ENCODE measurements at regions not wholly inside any gene's neighbourhood (a gene's known extent, or its start where the extent isn't known, plus 50 kb on each side); places are given as distances from the start of the nearest gene placed in this dataset.
"Not testable (repeated sequence)": the region's sequence is repeated elsewhere in the genome, so short reads cannot be mapped to it uniquely, and the experiment has no call there.

DNA sequence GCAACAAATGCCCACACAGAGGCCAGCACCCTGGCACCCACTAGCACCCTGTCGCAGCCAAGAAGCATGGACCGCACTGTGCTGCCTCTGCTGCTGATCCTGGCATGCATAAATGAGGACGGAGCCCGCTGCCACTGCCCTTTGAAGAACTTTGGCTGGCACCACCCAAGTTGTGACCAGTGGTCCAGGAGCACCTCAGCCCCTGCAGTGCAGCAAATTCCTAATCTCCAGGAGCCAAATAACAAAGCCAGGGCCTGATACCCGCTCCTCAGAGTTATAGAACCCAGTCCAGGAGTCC, 807.2 kb downstream of the GLUD2 start:
- no peak for DNase-seq (ENCODE audit: low read depth in 2 of 2)

DNA sequence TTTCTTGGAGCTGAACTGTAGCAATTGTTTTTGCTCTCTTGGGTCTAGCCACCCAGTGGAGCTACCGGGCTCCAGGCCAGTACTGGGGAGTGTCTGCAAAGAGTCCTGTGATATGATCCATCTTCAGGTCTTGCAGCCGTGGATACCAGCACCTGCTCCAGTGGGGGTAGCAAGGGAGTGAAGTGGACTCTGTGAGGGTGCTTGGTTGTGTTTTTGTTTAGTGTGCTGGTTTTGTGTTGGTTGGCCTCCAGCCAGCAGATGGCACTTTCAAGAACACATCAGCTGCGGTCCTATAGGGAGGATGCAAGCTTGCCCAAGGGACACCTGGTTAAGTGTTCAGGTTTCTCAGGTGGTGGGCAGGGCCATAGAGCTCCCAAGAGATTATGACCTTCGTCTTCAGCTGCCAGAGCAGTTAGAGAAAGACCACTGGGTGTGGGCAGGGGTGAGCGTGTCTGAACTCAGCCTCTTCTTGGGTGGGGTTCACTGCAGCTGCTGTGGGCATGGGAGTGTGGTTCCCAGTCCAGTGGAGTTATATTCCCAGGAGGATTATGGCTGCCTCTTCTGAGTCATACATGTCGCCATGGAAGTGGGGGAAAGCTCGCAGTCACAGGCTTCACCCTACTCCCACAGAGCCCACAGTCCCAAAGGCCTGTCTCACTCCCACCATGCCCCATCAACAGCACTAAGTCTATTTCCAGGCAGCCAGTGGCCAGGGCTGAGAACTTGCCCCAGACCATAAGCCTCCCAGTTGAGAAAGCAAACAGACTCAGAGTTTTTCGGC, 811.6 kb downstream of the GLUD2 start:
- DNase-seq (ENCODE audit: low read depth in 2 of 2), result no peak

DNA sequence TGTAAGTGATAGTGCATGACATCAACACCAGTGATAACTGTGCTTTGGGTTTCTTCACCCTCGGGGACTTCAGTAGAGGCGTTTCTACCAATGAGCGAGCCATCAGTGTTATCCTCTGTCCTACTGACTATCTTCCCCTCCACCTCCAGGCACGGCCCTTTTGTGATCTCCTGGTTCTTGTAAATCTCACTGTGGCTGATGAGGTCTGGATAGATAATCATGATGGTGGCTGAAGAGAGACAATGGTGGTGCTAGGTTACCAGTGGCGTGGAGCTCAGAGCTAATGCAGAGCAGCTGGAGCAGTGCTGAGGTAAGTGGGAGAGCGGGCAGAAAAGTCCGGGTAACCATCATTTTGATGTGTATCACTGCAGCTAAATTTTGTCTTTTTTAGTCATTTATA, 816.6 kb downstream of the GLUD2 start:
- no peak for DNase-seq (ENCODE audit: low read depth in 2 of 2)

DNA sequence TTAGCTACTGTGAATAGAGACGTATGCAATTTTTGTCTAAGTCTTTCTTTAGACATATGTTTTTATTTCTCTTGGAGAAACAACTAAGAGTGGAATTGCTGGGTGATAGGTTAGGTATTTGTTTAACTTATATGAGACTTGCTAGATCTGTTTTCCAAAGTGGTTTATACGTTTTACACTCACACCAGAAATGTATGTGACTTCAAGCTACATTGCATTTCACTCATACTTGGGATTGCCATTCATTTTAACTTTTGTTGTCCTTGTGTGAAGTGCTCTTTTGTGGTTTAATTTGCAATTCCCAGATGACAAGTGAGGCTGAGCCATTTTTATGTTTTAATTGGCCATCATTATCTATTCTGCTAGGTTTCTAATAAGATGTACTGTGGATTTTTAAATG, 817.2 kb downstream of the GLUD2 start:
- DNase-seq (ENCODE audit: low read depth in 2 of 2), result no peak

DNA sequence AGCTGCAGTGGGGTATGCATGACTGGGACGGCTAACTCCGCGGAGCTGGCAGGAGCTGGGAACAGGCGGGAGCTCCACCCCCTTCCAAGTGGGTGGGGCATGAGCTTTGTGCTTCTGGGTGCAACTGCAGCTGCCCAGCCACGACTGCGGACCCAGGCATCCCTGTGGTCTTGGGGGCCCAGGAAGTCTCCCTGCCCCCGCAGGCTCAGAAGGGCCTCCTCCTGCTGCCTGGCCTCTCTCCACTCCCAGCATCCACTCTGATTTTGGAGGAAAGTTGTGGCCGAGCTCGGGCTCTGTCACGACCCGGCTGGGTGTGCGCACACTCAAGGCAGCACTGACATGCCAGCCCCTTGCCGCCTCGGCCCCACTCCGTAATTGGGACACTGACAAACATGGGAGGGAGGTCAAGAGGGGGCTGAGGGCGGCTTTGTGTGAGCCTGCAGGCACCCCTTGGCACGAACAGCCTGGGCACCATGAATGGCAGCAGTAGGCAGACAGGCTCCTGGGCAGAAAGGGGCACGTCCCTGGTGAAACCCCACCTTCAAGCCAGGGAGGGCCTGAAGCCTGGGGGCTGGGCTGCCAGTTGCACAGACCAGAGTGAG, 822.6 kb downstream of the GLUD2 start:
- no peak for DNase-seq (ENCODE audit: low read depth in 2 of 2)

DNA sequence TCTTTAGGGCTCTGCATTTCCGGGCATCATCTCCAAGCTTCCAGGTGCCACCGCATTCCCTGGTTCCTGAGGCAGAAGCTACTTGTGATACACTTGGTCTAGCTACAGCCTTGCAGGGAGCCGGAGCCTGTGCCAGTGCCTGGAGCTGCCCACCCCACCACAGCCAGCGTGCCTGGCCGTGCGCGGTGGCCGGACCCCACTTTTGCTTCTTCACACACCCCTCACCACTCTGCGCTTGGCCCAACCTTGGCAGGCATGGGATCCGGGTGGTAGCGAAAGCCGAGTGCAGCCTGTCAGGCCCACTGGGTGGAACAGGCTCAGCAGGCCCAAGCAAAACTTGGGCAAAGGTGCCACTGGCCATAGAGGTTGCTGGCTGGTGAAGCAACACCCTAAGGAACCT, 823.7 kb downstream of the GLUD2 start:
- DNase-seq (ENCODE audit: low read depth in 2 of 2), result no peak

DNA sequence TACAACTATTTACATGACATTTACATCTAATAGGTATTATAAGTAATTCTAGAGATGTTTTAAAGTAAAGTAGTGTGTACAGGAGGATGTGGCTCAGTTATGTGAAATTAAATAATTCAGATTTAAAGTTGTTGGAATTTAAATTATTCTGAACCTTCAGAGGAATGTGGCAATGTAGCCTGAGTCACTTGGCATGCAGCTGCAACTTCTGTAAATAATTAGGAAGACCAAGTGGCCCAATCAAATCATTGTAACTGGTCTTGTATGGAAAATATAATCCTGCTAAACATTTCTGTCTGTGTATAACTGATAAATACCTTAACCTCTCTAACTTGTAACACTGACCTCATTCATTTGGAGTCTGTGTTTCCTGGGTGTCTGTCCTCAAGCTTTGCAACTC, 828.9 kb downstream of the GLUD2 start:
- DNase-seq (ENCODE audit: low read depth in 2 of 2), result no peak

DNA sequence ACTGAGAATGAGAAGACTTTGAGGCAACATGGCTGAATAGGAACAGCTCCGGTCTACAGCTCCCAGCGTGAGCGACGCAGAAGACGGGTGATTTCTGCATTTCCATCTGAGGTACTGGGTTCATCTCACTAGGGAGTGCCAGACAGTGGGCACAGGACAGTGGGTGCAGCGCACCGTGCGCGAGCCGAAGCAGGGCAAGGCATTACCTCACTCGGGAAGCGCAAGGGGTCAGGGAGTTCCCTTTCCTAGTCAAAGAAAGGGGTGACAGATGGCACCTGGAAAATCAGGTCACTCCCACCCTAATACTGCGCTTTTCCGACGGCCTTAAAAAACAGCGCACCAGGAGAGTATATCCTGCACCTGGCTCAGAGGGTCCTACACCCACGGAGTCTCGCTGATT, 829.9 kb downstream of the GLUD2 start:
- DNase-seq (ENCODE audit: low read depth in 2 of 2), result not testable (repeated sequence)

DNA sequence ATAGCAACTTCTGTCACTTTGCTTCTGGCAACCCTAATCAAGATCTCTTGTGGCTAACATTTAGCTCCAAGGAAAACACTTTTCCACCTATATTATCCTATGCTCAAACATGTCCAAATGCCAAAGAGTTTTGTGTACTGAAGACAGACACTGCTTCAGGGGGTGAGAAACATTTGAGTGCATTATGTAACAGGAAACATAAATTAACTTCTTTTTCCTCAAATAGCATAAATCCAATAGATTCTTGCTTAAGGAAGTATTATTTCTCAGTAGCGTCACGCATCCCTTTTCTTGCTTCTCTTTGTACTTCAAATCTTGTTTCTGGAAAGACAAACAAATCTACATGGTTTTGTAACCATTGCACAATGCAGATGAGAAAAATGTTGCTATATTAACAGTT, 839.1 kb downstream of the GLUD2 start:
- no peak for DNase-seq (ENCODE audit: low read depth in 2 of 2)

DNA sequence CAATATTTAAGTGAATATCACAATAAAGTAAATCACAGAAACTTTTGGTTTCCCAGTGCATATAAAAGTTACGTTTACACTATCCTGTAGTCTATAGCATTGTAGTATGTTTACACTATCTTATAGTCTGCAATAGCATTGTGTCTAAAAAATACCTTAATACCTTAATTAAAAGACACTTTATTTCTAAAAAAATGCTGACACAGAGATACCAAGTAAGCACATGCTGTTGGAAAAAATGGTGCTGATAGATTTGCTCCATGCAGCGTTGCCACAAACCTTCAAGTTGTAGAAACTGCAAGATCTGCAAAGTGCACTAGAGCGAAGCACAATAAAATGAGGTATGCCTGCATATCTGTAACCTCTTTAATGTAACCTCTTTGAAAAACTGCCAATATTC, 847.3 kb downstream of the GLUD2 start:
- DNase-seq (ENCODE audit: low read depth in 2 of 2), result no peak

DNA sequence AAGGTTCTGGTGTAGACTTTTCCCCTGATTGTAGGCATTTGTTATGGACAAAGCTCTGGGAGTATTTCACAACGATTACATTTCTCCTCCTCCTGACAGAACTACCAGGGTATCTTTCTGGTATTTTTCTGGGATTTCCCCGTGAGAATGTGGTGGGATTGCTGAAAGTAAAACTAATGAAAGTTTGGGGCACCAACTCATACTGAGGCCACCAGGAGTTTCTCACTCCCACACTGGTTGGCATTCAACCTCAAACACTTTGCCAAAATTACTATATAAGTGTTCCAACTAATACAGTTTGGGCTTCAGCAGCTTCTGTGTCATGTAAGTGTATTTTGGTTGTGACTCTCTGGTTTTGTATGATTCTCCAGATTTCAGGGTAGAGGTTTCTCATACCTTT, 855.1 kb downstream of the GLUD2 start:
- no peak for DNase-seq (ENCODE audit: low read depth in 2 of 2)

DNA sequence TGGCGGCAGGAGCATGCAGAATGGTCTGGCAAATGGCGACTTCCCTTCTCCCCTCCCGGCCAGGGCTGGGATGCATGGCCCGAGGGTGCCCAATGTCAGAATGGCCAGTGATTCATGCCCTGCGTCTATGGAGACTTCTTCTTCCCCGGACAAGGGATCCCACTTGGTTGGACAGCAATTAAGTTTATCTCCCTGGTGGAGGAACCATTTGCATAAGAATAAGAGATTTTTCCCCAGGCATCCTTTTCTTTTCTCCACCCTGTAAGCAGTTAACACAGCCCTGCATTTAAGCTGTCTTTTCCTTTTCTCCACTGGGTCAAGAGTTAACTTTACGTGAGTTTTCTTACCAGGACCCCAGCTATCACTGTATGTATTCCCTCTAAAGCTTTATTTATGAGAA, 856.6 kb downstream of the GLUD2 start:
- no peak for DNase-seq (ENCODE audit: low read depth in 2 of 2)

DNA sequence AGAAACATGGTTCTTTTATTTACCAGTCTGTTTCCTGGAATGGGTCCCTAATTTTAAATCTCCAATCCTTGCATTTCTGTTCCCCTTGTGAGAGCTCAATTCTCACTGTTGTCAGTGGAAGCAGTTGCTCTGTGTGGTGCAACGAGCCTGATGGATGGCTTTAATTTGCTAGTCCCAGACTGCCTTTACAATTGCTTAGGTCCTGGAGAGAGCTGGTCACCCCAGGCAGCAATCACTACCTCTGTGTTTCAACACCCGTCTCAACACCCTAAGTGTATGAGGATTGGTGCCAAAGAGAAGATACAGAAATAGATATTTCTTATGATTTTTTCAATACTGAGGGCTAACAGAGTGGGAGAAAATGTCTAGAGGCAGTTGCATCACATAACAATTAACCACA, 873.8 kb downstream of the GLUD2 start:
- no peak for DNase-seq (ENCODE audit: low read depth in 2 of 2)

DNA sequence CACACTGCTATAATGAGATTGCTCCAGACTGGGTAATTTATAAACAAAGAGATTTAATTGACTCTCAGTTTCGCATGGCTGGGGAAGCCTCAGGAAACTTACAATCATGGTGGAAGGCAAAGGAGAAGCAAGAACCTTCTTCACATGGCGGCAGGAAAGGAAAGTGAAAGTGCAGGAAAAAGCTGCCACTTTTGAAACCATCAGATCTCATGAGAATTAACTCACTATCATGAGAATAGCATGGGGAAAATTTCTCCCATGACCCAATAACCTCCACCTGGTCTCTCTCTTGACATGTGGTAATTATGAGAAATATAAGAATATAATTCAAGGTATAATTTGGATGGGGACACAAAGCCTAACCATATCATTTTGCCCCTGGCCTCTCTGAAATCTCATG, 884.2 kb downstream of the GLUD2 start:
- no peak for DNase-seq (ENCODE audit: low read depth in 2 of 2)

DNA sequence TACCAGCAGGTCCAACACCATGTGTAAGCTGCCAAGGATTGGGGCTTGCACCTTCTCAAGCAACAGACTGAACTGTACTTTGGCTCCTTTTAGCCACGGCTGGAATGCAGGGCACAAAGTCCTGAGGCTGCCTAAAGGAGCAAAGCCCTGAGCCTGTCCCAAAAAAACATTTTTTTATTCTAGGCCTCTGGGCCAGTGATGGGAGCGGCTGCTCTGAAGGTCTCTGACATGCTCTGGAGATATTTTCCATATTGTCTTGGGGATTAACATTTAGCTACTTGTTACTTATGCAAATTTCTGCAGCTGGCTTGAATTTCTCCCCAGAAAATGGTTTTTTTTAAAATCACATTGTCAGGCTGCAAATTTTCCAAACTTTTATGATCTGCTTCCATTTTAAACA, 885.3 kb downstream of the GLUD2 start:
- no peak for DNase-seq (ENCODE audit: low read depth in 2 of 2)

DNA sequence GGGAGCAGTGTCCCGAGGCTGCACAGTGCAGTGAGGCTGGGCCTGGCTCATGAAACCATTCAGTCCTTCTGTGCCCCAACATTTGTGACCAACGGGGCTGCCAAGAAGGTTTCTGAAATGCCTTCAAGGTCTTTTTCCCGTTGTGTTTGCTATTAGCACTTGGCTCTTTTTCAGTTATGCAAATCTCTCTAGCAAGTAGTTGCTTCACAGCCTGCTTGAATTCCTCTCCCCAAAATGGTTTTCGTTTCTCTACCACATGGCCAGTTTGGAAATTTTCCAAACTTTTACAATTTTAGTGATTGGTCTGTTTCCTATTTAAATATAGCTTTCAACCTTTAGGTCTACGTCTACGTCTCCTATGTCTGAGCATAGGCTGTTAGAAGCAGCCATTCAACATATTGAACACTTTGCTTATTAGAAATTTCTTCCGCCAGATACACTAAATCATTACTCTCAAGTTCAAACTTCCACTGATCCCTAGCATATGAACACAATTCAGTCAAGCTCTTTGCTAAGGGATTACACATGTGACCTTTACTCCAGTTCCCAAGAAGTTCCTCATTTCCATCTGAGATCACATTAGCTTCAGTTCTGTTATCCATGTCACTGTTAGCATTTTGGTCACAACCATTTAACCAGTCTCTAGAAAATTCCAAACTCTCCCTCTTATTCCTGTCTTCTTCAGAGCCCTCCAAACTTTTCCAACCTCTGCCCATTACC, 901.8 kb downstream of the GLUD2 start:
- DNase-seq (ENCODE audit: low read depth in 2 of 2), result no peak

DNA sequence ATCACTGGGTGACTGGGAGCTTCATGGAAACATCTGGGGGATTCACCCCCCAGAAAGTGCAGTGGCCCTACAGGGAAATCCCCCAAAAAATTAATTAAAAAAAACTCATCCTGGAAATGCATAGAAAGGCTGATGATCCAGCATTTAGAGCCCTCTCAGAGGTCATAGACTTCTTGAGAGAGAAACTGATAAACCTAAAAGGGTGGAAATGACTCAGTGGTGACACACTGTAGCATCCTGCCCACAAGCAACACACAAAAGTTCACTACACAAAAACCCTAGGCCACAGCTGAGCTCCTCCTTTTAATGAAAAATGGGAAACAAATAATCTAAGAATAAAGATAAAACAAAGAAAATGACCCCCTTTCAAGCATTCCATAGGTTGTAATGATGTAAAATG, 911.5 kb downstream of the GLUD2 start:
- no peak for DNase-seq (ENCODE audit: low read depth in 2 of 2)

DNA sequence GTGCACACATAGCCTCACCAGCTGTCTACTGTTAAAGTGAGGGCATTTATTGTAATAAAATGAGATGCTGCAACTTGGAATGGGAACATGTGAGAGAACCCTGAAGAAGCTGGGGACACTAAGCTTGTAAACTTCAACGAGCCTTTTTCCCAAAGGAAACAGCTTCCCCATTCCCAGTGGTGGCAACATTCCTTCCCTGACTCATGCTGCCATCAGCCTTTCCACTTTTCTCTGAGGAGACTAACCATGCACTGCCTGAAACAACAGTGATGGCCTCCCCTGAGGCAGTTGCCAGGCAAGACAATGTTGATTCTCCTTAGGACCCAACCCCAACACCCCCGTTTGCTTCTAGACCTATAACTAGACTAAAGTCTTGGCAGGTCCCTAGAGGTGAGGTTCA, 928.3 kb downstream of the GLUD2 start:
- DNase-seq (ENCODE audit: low read depth in 2 of 2), result no peak

DNA sequence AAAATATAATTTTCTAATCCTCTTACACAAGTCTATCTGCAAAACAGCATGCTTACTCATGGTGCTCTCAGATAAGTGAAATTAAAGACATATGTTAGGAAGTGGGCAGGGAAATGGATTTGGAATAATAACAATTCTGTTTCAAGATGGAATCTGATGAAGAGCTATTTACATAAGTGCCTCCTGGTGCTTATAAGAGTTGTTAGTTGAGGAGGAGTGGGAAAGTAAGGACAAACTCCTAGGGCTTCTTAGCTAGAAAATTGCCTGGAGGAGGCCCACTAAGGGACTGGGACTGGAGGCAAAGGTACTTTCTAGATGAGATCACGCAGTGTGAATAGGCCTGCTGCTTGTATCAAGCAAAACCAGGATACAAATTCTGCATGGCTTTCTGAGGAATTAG, 939.8 kb downstream of the GLUD2 start:
- DNase-seq (ENCODE audit: low read depth in 2 of 2), result no peak

DNA sequence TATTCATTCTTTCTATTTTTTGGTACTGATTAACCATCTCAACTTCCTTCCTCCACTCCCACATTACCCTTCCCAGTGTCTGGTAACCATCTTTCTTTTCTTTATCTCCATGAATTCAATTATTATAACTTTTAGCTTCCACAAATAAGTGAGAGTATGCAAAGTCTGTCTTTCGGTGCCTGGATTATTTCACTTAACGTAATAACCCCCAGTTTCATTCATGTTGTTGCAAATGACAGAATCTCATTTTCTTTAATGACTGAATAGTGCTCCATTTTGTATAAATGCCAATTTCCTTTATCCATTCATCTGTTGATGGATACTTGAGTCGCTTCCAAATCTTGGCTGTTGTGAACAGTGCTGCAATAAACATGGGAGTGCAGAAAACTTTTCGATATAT, 940.4 kb downstream of the GLUD2 start:
- DNase-seq (ENCODE audit: low read depth in 2 of 2), result no peak

DNA sequence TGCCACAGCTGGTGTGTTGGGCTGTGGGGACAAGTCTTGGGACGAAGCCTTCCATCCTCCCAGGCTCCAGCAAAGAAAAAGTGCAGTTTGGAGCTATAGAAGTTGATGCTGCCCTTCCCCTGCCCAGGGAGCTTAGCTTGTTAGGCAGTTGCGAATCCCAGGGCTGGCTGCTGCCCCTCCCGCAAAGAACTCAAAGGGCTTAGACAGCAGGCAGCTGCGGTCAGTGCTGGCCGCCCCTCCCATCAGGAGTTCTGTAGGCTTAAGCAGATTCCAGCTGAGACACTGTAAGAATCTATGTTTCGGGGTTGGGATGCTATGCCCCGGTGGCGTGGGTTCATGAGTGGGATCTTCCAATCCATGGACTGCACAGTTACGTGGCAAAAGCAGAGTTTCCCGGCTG, 956.7 kb downstream of the GLUD2 start:
- DNase-seq (ENCODE audit: low read depth in 2 of 2), result no peak

DNA sequence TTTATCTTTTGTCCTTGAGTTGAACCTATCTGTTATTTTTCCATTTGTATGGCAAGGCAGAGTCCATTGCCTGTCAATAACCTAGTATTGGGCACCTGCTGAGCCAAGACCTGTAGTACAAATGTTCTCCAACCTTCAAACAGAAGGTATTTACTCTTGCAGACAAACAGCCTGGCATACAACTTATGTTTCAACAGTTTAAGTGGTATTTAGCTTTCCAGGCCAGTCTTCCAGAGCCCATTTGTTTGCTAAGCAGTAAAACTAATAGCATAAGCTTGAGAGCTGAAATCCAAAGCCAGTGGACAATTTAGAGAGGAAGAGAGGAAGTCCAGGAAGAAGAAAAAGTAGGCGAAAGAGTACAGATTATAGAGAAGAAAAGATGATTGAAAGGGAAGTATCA, 979.3 kb downstream of the GLUD2 start:
- no peak for DNase-seq (ENCODE audit: low read depth in 2 of 2)

DNA sequence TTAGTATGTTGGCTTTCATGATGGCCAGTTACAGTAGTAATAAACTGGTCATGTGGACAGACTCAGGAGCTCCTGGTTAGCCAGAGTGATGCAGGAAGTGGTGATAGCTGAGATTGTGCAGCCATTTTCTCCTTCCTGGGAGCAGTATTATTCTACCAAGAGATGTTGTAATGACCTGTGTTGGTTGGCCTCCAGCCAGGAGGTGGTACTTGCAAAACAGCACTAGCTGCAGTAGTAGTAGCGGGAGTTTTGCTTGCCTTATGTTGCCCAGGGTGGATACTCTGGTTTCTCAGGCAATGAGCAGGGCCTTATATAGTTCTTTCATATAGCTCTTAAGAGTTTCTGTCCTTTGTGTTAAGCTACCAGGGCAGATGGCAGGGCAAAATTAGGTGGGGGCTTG, 998.8 kb downstream of the GLUD2 start:
- DNase-seq (ENCODE audit: low read depth in 2 of 2), result no peak

DNA sequence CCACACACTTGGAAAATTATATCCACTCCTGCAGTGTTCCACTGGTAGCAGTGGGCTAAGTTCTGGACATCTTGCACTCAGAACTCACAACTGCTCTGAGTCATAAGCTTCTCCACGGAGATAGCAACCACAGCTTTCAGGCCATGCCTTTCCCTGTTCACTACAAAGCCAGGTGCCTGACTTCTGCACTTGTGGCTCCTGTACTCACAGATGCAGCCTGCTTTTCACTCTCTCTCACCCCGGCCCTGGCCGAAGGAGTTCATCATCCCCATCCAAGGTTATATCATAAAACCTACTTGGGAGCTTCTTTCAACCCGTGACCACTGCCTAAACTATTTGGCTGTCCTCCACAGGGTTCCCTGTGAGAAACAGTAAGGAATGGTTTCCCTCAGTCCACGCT, 999.4 kb downstream of the GLUD2 start:
- DNase-seq (ENCODE audit: low read depth in 2 of 2), result no peak

Measured in stimulated activated CD4-positive, alpha-beta T cell treated with anti-CD3 and anti-CD28 coated beads, Interleukin-1b, Interleukin-23, amount 100 ng/mL, for 4 hours (primary cell).